ENCODE measurements at regions not wholly inside any gene's neighbourhood (a gene's known extent, or its start where the extent isn't known, plus 50 kb on each side); places are given as distances from the start of the nearest gene placed in this dataset.

GRCh38 chr6:119630561-119631192 lies 281.1 kb upstream of the MAN1A1 start:
- H3K4ac ChIP-seq (ENCODE audit: low read depth, low read length) = no peak overlapping the region
- H4K8ac ChIP-seq (replicated peaks; ENCODE audit: insufficient read length, low read depth, low read length) = no peak overlapping the region
- no peak overlapping the region for H3K18ac ChIP-seq (ENCODE audit: insufficient read length, low read depth, low read length)
- no peak overlapping the region for H2BK20ac ChIP-seq (ENCODE audit: low read depth, low read length, poor library complexity, severe bottlenecking)
- no peak overlapping the region for H2AK5ac ChIP-seq (ENCODE audit: insufficient read length, low read length)
- no peak overlapping the region for H2BK5ac ChIP-seq (ENCODE audit: insufficient read length, low read length)
- no peak for DNase-seq
- H3T11ph ChIP-seq (ENCODE audit: low read length) = no peak overlapping the region
- H3K27me3 ChIP-seq (ENCODE audit: insufficient read depth, low read length) = no peaks in the 10 kb centered on the region
- TF ChIP-seq, protein P1, sequence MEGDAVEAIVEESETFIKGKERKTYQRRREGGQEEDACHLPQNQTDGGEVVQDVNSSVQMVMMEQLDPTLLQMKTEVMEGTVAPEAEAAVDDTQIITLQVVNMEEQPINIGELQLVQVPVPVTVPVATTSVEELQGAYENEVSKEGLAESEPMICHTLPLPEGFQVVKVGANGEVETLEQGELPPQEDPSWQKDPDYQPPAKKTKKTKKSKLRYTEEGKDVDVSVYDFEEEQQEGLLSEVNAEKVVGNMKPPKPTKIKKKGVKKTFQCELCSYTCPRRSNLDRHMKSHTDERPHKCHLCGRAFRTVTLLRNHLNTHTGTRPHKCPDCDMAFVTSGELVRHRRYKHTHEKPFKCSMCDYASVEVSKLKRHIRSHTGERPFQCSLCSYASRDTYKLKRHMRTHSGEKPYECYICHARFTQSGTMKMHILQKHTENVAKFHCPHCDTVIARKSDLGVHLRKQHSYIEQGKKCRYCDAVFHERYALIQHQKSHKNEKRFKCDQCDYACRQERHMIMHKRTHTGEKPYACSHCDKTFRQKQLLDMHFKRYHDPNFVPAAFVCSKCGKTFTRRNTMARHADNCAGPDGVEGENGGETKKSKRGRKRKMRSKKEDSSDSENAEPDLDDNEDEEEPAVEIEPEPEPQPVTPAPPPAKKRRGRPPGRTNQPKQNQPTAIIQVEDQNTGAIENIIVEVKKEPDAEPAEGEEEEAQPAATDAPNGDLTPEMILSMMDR (conservative IDR thresholded peaks at IDR 0.05) = no peak
- H3K27ac ChIP-seq (ENCODE audit: insufficient read length, low read depth, low read length) = no peak overlapping the region
- H2AFZ ChIP-seq (ENCODE audit: low read length) = no peak overlapping the region
- H3K14ac ChIP-seq (ENCODE audit: insufficient read depth, low read length) = no peak overlapping the region
- H2BK15ac ChIP-seq (ENCODE audit: low read depth, low read length) = no peak overlapping the region
- H3K27me3 Mint-ChIP-seq (ENCODE audit: low read depth) = no peaks in the 10 kb centered on the region
- H3K23me2 ChIP-seq (ENCODE audit: insufficient read length, low read depth, low read length, poor library complexity, severe bottlenecking) = no peaks in the 10 kb centered on the region
- H3K36me3 Mint-ChIP-seq (ENCODE audit: insufficient read depth in 1 of 3, low read depth in 3 of 3) = no peaks in the 10 kb centered on the region
- no peak overlapping the region for H2BK120ac ChIP-seq (ENCODE audit: low read depth, low read length, poor library complexity, severe bottlenecking)
- no peaks in the 10 kb centered on the region for H3K79me2 ChIP-seq (ENCODE audit: insufficient read depth, low read length)
- H3K27ac Mint-ChIP-seq = no peak overlapping the region
- no peaks in the 10 kb centered on the region; a peak in 2 of 5 replicates for H3K9me3 Mint-ChIP-seq
- H3K4me3 Mint-ChIP-seq = no peak overlapping the region
- no peaks in the 10 kb centered on the region for H3K9me3 ChIP-seq (ENCODE audit: control insufficient read depth, low read depth, low read length)
- no peaks in the 10 kb centered on the region for H4K20me1 ChIP-seq (ENCODE audit: control insufficient read depth, insufficient read depth, insufficient read length)
- WGBS (ENCODE audit: extremely low coverage, insufficient read length, low lambda C conversion rate) = no CpG with 5 or more reads among the region's 5 CpGs
- no peaks in the 10 kb centered on the region for H3K4me1 ChIP-seq (ENCODE audit: insufficient read depth, low read length)
- H4K91ac ChIP-seq (ENCODE audit: insufficient read length, low read depth, low read length) = no peak overlapping the region
- H3K23ac ChIP-seq (ENCODE audit: insufficient read length, low read depth, low read length) = no peak overlapping the region
- no peak overlapping the region for H4K5ac ChIP-seq (ENCODE audit: insufficient read length, low read depth, low read length)
- no peak overlapping the region for H3K56ac ChIP-seq (ENCODE audit: insufficient read length, low read depth, low read length)
- no peak overlapping the region for H3K4me2 ChIP-seq (ENCODE audit: insufficient read depth, insufficient read length, low read length)
- H3K4me1 Mint-ChIP-seq = no peaks in the 10 kb centered on the region
- H2BK12ac ChIP-seq (ENCODE audit: insufficient read length, low read depth, low read length) = no peak overlapping the region
- H3K79me1 ChIP-seq (ENCODE audit: insufficient read depth, low read depth, low read length, poor library complexity, severe bottlenecking) = no peaks in the 10 kb centered on the region
- no peak overlapping the region for H3K9ac ChIP-seq (ENCODE audit: extremely low read depth, insufficient read length, low read length)

Data from H9 (cell line).